Calu3 (cell line): ENCODE measurements at regions not wholly inside any gene's neighbourhood (a gene's known extent, or its start where the extent isn't known, plus 50 kb on each side); places are given as distances from the start of the nearest gene placed in this dataset.

ENCODE experiments used
- BruUV-seq: library from RNA; stranded (reverse); fragments of 400-500 nt; replicated peaks from 2 replicates; lab custom pipeline; 2021; lab: Mats Ljungman, UMichigan
- CTCF ChIA-PET: fragments of 300-600 bp; sonication (Branson Sonifier 250); formaldehyde crosslinking; loops from one replicate; lab custom pipeline; 2022; ENCODE audit warnings: antibody characterized with exemption; lab: Charles Lee
- DNase-seq: peaks from one replicate; pipeline ENCODE4 v3.0.0; 2022
- H3K27ac Mint-ChIP-seq: one replicate; pipeline ENCODE4 v1.8.0; 2022; ENCODE audit warnings: mixed read lengths; ENCODE audit not compliant: unreplicated experiment
- H3K27me3 Mint-ChIP-seq: one replicate; pipeline ENCODE4 v1.8.0; 2022; ENCODE audit warnings: mixed read lengths; ENCODE audit not compliant: unreplicated experiment
- H3K36me3 Mint-ChIP-seq: one replicate; pipeline ENCODE4 v1.8.0; 2022; ENCODE audit warnings: mild to moderate bottlenecking, moderate library complexity, mixed read lengths; ENCODE audit not compliant: insufficient read depth, unreplicated experiment
- H3K4me1 Mint-ChIP-seq: one replicate; pipeline ENCODE4 v1.8.0; 2022; ENCODE audit warnings: mild to moderate bottlenecking, low read depth, mixed read lengths; ENCODE audit not compliant: unreplicated experiment
- H3K4me3 Mint-ChIP-seq: one replicate; pipeline ENCODE4 v1.8.0; 2022; ENCODE audit warnings: mild to moderate bottlenecking, low read depth, moderate library complexity, mixed read lengths; ENCODE audit not compliant: unreplicated experiment
- H3K9me3 Mint-ChIP-seq: one replicate; pipeline ENCODE4 v1.8.0; 2022; ENCODE audit warnings: low read depth, mixed read lengths; ENCODE audit not compliant: unreplicated experiment
- CTCF ChIP-seq: fragments of 200-600 bp; IDR thresholded peaks from one replicate; pipeline ENCODE4 v1.8.0; 2022; ENCODE audit warnings: antibody characterized with exemption; ENCODE audit not compliant: unreplicated experiment
- intact Hi-C: fragments of 100-400 bp; cut with micrococcal nuclease; formaldehyde crosslinking; loops from one replicate; pipeline ENCODE4 v1.10.0; 2022; ENCODE audit not compliant: unreplicated experiment

GRCh38 chr7:25885057-25885576, 266.9 kb upstream of the NFE2L3 start:
- no TSS peak for BruUV-seq
- no peak for DNase-seq
- CTCF ChIA-PET: interaction anchor here (0.7 kb wide), 1 partner anchor 21 kb away, joined by 4 read pairs; no protein-coding TSS in a partner anchor
- Mint-ChIP-seq H3K36me3 (peaks cover 3% of the 10 kb centered on the region), H3K4me1 (no peaks in the 10 kb centered on the region), H3K27ac (no peak overlapping the region), H3K9me3 (no peaks in the 10 kb centered on the region), H3K27me3 (peaks cover 95% of the 10 kb centered on the region), H3K4me3 (no peak overlapping the region)
- no peak for TF ChIP-seq CTCF
- intact Hi-C loops: no loop called here

- no peak overlapping the region for H3K27ac Mint-ChIP-seq
- no peak for TF ChIP-seq CTCF
- BruUV-seq: no TSS peak
- H3K4me3 Mint-ChIP-seq: no peak overlapping the region
- no peak for DNase-seq
- intact Hi-C loops: no loop called here
- CTCF ChIA-PET: no interaction called here
- peaks cover 93% of the 10 kb centered on the region for H3K27me3 Mint-ChIP-seq
- H3K4me1 Mint-ChIP-seq: no peaks in the 10 kb centered on the region
- peaks cover 3% of the 10 kb centered on the region for H3K36me3 Mint-ChIP-seq
- no peaks in the 10 kb centered on the region for H3K9me3 Mint-ChIP-seq
Observed at GRCh38 chr7:25886387-25887240, 265.4 kb upstream of the NFE2L3 start.

- no peaks in the 10 kb centered on the region for H3K4me1 Mint-ChIP-seq
- no peak for TF ChIP-seq CTCF
- no peak overlapping the region for H3K27ac Mint-ChIP-seq
- peaks cover 3% of the 10 kb centered on the region for H3K36me3 Mint-ChIP-seq
- intact Hi-C loops: no loop called here
- no peak for DNase-seq
- H3K4me3 Mint-ChIP-seq: no peak overlapping the region
- no TSS peak for BruUV-seq
- H3K9me3 Mint-ChIP-seq: no peaks in the 10 kb centered on the region
- CTCF ChIA-PET: no interaction called here
- peaks cover 93% of the 10 kb centered on the region for H3K27me3 Mint-ChIP-seq
Observed at GRCh38 chr7:25887266-25887665, 264.7 kb upstream of the NFE2L3 start.

- CTCF ChIA-PET: no interaction called here
- no TSS peak for BruUV-seq
- Mint-ChIP-seq H3K9me3 (no peaks in the 10 kb centered on the region), H3K27ac (no peak overlapping the region), H3K27me3 (peaks cover 88% of the 10 kb centered on the region), H3K4me1 (peaks cover 4% of the 10 kb centered on the region), H3K36me3 (peaks cover 7% of the 10 kb centered on the region), H3K4me3 (no peak overlapping the region)
- DNase-seq: no peak
- TF ChIP-seq CTCF: no peak
- intact Hi-C loops: no loop called here
Observed at GRCh38 chr7:25887795-25888559, 264.0 kb upstream of the NFE2L3 start.
